ENCODE measurements at regions not wholly inside any gene's neighbourhood (a gene's known extent, or its start where the extent isn't known, plus 50 kb on each side); places are given as distances from the start of the nearest gene placed in this dataset.

DNA sequence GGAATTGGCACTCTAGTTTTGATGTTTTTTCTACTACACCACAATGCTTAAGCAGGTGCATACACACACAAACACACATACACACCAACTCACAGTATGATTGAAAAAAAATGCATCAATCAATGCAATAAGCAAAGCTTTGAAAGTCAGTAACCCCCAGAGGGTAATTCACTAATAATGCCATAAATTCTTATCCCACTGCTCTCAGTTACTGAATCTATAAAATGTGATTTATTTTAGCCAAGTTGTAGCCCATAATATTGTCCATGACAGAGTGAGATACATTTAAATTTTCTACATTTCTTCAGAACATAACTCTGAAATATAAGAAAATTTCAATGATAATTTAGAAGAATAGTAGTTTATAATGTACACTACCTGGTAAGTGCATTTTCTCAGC is 87.9 kb downstream of the LIG4 start:
- TF ChIP-seq, protein P1, sequence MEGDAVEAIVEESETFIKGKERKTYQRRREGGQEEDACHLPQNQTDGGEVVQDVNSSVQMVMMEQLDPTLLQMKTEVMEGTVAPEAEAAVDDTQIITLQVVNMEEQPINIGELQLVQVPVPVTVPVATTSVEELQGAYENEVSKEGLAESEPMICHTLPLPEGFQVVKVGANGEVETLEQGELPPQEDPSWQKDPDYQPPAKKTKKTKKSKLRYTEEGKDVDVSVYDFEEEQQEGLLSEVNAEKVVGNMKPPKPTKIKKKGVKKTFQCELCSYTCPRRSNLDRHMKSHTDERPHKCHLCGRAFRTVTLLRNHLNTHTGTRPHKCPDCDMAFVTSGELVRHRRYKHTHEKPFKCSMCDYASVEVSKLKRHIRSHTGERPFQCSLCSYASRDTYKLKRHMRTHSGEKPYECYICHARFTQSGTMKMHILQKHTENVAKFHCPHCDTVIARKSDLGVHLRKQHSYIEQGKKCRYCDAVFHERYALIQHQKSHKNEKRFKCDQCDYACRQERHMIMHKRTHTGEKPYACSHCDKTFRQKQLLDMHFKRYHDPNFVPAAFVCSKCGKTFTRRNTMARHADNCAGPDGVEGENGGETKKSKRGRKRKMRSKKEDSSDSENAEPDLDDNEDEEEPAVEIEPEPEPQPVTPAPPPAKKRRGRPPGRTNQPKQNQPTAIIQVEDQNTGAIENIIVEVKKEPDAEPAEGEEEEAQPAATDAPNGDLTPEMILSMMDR (IDR thresholded peaks at IDR 0.05; ENCODE audit: insufficient read depth, low read depth, low read length), result no peak
- TF ChIP-seq EZH2 (IDR thresholded peaks at IDR 0.05; ENCODE audit: insufficient read depth, low read length), result no peak

Data from astrocyte (in vitro differentiated cells and primary cell).